ENCODE measurements at regions not wholly inside any gene's neighbourhood (a gene's known extent, or its start where the extent isn't known, plus 50 kb on each side); places are given as distances from the start of the nearest gene placed in this dataset.

GRCh38 chr13:72296246-72296645 lies 429.2 kb upstream of the DACH1 start:
- no peak for TF ChIP-seq CTCF (conservative IDR thresholded peaks at IDR 0.05 in 1 of 2, IDR thresholded peaks at IDR 0.05 in 1 of 2; ENCODE audit: extremely low read depth in 1 of 2, insufficient read depth in 1 of 2, low read depth in 1 of 2, low read length in 2 of 2)
- no peak for TF ChIP-seq EZH2 (IDR thresholded peaks at IDR 0.05; ENCODE audit: borderline replicate concordance, low read length)

Data from mammary epithelial cell (primary cell).